ES-I3 (cell line): ENCODE measurements at regions not wholly inside any gene's neighbourhood (a gene's known extent, or its start where the extent isn't known, plus 50 kb on each side); places are given as distances from the start of the nearest gene placed in this dataset.
"Not testable (repeated sequence)": the region's sequence is repeated elsewhere in the genome, so short reads cannot be mapped to it uniquely, and the experiment has no call there.

Experiments used
- H3K36me3 ChIP-seq: 2 replicates; pipeline ENCODE4 v1.6.1; 2013; ENCODE audit warnings: mild to moderate bottlenecking, low read length, control low read depth, moderate library complexity; ENCODE audit not compliant: insufficient read depth
- H3K4me1 ChIP-seq: 2 replicates; pipeline ENCODE4 v1.6.1; 2013; ENCODE audit warnings: mild to moderate bottlenecking, control low read depth, low read length; ENCODE audit not compliant: insufficient read depth
- H3K9ac ChIP-seq: 2 replicates; pipeline ENCODE4 v1.6.1; 2013; ENCODE audit warnings: low read depth, mild to moderate bottlenecking, low read length, moderate library complexity
- H3K9me3 ChIP-seq: 2 replicates; pipeline ENCODE4 v1.6.1; 2013; ENCODE audit warnings: mild to moderate bottlenecking, low read length, moderate library complexity; ENCODE audit not compliant: control insufficient read depth, insufficient read depth

- Histone ChIP-seq H3K9me3 (no peaks in the 10 kb centered on the region), H3K4me1 (no peaks in the 10 kb centered on the region), H3K36me3 (no peaks in the 10 kb centered on the region), H3K9ac (no peak overlapping the region)
Observed at GRCh38 chr2:35255826-35256225, 1099.8 kb upstream of the CRIM1 start.

- Histone ChIP-seq H3K9me3 (no peaks in the 10 kb centered on the region; the same call in 1 of the 2 replicates), H3K4me1 (no peaks in the 10 kb centered on the region), H3K36me3 (no peaks in the 10 kb centered on the region), H3K9ac (no peak overlapping the region)
Observed at GRCh38 chr2:35251156-35251555, 1104.4 kb upstream of the CRIM1 start.

- no peak overlapping the region for H3K9ac ChIP-seq
Observed at GRCh38 chr2:35246702-35247101, 1108.9 kb upstream of the CRIM1 start.

GRCh38 chr2:35228584-35228983 lies 1127.0 kb upstream of the CRIM1 start:
- no peaks in the 10 kb centered on the region for H3K36me3 ChIP-seq
- H3K4me1 ChIP-seq = peaks cover 6% of the 10 kb centered on the region; the same call in 1 of the 2 replicates
- no peaks in the 10 kb centered on the region for H3K9me3 ChIP-seq
- H3K9ac ChIP-seq = no peak overlapping the region

More at GRCh38 chr2:35246702-35247101, 1108.9 kb upstream of the CRIM1 start:
- Histone ChIP-seq H3K9me3 (no peaks in the 10 kb centered on the region; the same call in 1 of the 2 replicates), H3K4me1 (no peaks in the 10 kb centered on the region), H3K36me3 (no peaks in the 10 kb centered on the region)

- Histone ChIP-seq H3K4me1 (no peaks in the 10 kb centered on the region), H3K36me3 (no peaks in the 10 kb centered on the region), H3K9me3 (peaks cover 9% of the 10 kb centered on the region; the same call in 1 of the 2 replicates), H3K9ac (no peak overlapping the region)
Observed at GRCh38 chr2:35220461-35220860, 1135.1 kb upstream of the CRIM1 start.

GRCh38 chr2:35204881-35205280 lies 1150.7 kb upstream of the CRIM1 start:
- Histone ChIP-seq H3K36me3 (no peaks in the 10 kb centered on the region), H3K4me1 (no peaks in the 10 kb centered on the region), H3K9me3 (no peaks in the 10 kb centered on the region), H3K9ac (no peak overlapping the region)

- no peaks in the 10 kb centered on the region for H3K36me3 ChIP-seq
- H3K9ac ChIP-seq = no peak overlapping the region
- H3K4me1 ChIP-seq = no peaks in the 10 kb centered on the region
- no peaks in the 10 kb centered on the region for H3K9me3 ChIP-seq
Observed at GRCh38 chr2:35204323-35204722, 1151.3 kb upstream of the CRIM1 start.

- Histone ChIP-seq H3K36me3 (no peaks in the 10 kb centered on the region), H3K9ac (no peak overlapping the region), H3K9me3 (no peaks in the 10 kb centered on the region), H3K4me1 (peaks cover 7% of the 10 kb centered on the region)
Observed at GRCh38 chr2:35199298-35199697, 1156.3 kb upstream of the CRIM1 start.

GRCh38 chr2:35185861-35186412 lies 1169.6 kb upstream of the CRIM1 start:
- Histone ChIP-seq H3K9me3 (no peaks in the 10 kb centered on the region), H3K9ac (no peak overlapping the region), H3K4me1 (no peaks in the 10 kb centered on the region), H3K36me3 (no peaks in the 10 kb centered on the region)

- Histone ChIP-seq H3K9me3 (no peaks in the 10 kb centered on the region), H3K4me1 (no peaks in the 10 kb centered on the region), H3K9ac (no peak overlapping the region), H3K36me3 (no peaks in the 10 kb centered on the region)
Observed at GRCh38 chr2:35184471-35184870, 1171.1 kb upstream of the CRIM1 start.

GRCh38 chr2:35176726-35177125 lies 1178.9 kb upstream of the CRIM1 start:
- H3K9ac ChIP-seq, H3K9me3 ChIP-seq, H3K36me3 ChIP-seq, H3K4me1 ChIP-seq: not testable (repeated sequence)

GRCh38 chr2:35174845-35175244 lies 1180.7 kb upstream of the CRIM1 start:
- no peak overlapping the region for H3K9ac ChIP-seq

GRCh38 chr2:35172687-35173086 lies 1182.9 kb upstream of the CRIM1 start:
- Histone ChIP-seq H3K36me3 (no peaks in the 10 kb centered on the region), H3K9ac (no peak overlapping the region), H3K9me3 (no peaks in the 10 kb centered on the region), H3K4me1 (0 out of 2 replicates have a peak, but pooled peaks cover 4% of the 10 kb centered on the region)

More at GRCh38 chr2:35174845-35175244, 1180.7 kb upstream of the CRIM1 start:
- H3K9me3 ChIP-seq = no peaks in the 10 kb centered on the region
- no peaks in the 10 kb centered on the region for H3K36me3 ChIP-seq
- 0 out of 2 replicates have a peak, but pooled peaks cover 4% of the 10 kb centered on the region for H3K4me1 ChIP-seq

- Histone ChIP-seq H3K9ac (no peak overlapping the region), H3K4me1 (no peaks in the 10 kb centered on the region), H3K9me3 (no peaks in the 10 kb centered on the region), H3K36me3 (no peaks in the 10 kb centered on the region)
Observed at GRCh38 chr2:35168351-35168750, 1187.2 kb upstream of the CRIM1 start.

- H3K9me3 ChIP-seq = no peaks in the 10 kb centered on the region
- no peaks in the 10 kb centered on the region for H3K4me1 ChIP-seq
- H3K9ac ChIP-seq = no peak overlapping the region
- no peaks in the 10 kb centered on the region for H3K36me3 ChIP-seq
Observed at GRCh38 chr2:35163948-35164347, 1191.6 kb upstream of the CRIM1 start.
